Bronchial epithelial cell (primary cell): ENCODE measurements at regions not wholly inside any gene's neighbourhood (a gene's known extent, or its start where the extent isn't known, plus 50 kb on each side); places are given as distances from the start of the nearest gene placed in this dataset.
"Not testable (repeated sequence)": the region's sequence is repeated elsewhere in the genome, so short reads cannot be mapped to it uniquely, and the experiment has no call there.

Experiments
- DNase-seq: peaks from one replicate; pipeline ENCODE4 v3.0.0-alpha.2; 2010; ENCODE audit warnings: low read depth
- FAIRE-seq: peaks from 2 replicates; lab custom pipeline; 2011; peaks lifted over from hg19 to GRCh38; lab: Jason Lieb, UNC
- H3K27me3 ChIP-seq: 2 replicates; pipeline ENCODE4 v1.5.1; 2011; ENCODE audit warnings: low read length; ENCODE audit not compliant: control insufficient read depth, insufficient read depth
- H3K36me3 ChIP-seq: 2 replicates; pipeline ENCODE4 v1.5.1; 2011; ENCODE audit warnings: low read length; ENCODE audit not compliant: control insufficient read depth, insufficient read depth
- H3K4me3 ChIP-seq: 2 replicates; pipeline ENCODE4 v1.5.1; 2011; ENCODE audit warnings: mild to moderate bottlenecking, low read depth, low read length, control low read depth
- TF ChIP-seq, protein P1 (sequence below): IDR thresholded peaks from 2 replicates; pipeline ENCODE4 v1.5.1; 2011; ENCODE audit warnings: mild to moderate bottlenecking, moderate library complexity, low read length, control low read depth, inconsistent platforms; ENCODE audit not compliant: insufficient read depth, severe bottlenecking

DNA sequence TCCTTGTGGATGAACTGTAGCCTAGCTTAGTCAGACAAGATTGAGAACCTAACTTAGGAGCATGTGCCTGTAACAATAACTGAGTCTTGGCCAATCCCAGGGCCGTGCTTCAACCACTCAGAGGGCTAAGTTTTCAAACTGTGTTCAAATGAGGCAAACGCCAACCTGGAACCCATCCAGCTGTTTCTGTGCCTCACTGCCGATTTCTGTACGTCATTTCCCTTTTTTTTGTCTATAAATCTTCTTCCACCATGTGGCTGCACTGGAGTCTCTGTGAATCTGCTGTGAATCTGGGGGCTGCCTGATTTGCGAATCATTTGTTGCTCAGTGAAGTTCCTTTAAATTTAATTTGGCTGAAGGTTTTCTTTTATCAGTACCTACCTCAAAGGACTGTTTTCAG, 115.0 kb upstream of the CHD6 start:
- TF ChIP-seq, protein P1, sequence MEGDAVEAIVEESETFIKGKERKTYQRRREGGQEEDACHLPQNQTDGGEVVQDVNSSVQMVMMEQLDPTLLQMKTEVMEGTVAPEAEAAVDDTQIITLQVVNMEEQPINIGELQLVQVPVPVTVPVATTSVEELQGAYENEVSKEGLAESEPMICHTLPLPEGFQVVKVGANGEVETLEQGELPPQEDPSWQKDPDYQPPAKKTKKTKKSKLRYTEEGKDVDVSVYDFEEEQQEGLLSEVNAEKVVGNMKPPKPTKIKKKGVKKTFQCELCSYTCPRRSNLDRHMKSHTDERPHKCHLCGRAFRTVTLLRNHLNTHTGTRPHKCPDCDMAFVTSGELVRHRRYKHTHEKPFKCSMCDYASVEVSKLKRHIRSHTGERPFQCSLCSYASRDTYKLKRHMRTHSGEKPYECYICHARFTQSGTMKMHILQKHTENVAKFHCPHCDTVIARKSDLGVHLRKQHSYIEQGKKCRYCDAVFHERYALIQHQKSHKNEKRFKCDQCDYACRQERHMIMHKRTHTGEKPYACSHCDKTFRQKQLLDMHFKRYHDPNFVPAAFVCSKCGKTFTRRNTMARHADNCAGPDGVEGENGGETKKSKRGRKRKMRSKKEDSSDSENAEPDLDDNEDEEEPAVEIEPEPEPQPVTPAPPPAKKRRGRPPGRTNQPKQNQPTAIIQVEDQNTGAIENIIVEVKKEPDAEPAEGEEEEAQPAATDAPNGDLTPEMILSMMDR = no peak
- Histone ChIP-seq H3K4me3 (no peak overlapping the region), H3K27me3 (no peaks in the 10 kb centered on the region), H3K36me3 (no peaks in the 10 kb centered on the region)
- no peak for DNase-seq
- no peak for FAIRE-seq

GRCh38 chr20:41731198-41731597, 113.0 kb upstream of the CHD6 start:
- not testable (repeated sequence) for H3K36me3 ChIP-seq, FAIRE-seq, H3K4me3 ChIP-seq, DNase-seq, H3K27me3 ChIP-seq

DNA sequence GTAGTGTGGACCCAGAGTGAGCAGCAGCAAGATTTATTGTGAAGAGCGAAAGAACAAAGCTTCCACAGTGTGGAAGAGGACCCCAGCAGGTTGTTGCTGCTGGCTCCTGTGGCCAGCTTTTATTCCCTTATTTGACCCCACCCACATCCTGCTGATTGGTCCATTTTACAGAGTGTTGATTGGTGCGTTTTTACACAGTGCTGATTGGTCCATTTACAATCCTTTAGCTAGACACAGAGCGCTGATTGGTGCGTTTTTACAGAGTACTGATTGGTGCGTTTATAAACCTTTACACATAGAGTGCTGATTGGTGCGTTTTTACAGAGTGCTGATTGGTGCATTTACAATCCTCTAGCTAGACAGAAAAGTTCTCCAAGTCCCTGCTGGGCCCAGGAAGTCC, 109.5 kb upstream of the CHD6 start:
- H3K36me3 ChIP-seq, FAIRE-seq, H3K27me3 ChIP-seq, H3K4me3 ChIP-seq, DNase-seq: not testable (repeated sequence)

DNA sequence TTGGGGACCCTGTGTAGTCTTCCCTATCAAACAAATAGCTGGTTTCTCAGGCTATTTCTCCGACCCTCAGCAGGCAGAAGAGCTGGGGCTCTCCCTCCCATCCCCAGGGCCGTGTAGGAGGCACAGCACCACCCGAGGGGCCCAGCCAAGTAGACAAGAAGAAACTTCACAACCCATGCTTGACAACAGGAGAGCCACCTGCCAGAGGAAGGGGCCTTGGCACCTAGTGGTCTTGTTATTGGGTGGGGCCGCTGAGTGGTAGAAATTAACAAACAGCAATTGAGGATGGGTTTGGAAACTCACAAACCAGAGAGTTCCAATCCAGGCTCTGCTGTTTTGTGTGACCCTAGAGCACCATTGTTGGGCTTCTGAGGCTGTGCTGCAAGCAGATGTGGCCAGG, 108.5 kb upstream of the CHD6 start:
- no peak for FAIRE-seq
- no peak for DNase-seq
- no peaks in the 10 kb centered on the region for H3K27me3 ChIP-seq
- no peak overlapping the region for H3K4me3 ChIP-seq
- TF ChIP-seq, protein P1 = no peak
- no peaks in the 10 kb centered on the region for H3K36me3 ChIP-seq

DNA sequence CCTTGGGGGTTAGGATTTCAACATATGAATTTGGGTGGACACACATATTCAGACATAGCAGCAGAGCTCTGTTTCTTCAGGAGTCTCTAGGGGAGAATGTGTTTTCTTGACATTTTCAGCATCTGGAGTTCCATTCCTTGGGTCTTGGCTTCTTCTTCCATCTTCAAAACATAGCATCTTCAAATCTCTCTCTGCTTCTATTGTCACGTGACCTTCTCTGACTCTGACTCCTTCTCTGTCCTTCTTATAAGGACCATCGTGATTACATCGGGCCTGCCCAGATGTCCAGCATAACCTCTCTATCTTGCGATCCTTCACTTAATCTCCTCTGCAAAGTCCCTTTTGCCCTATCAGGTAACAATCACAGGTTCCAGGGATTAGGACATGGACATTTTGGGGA, 101.0 kb upstream of the CHD6 start:
- no peak for DNase-seq
- no peak for FAIRE-seq
- no peak overlapping the region for H3K4me3 ChIP-seq
- no peaks in the 10 kb centered on the region for H3K27me3 ChIP-seq
- no peaks in the 10 kb centered on the region for H3K36me3 ChIP-seq
- TF ChIP-seq, protein P1 = no peak

- TF ChIP-seq, protein P1 = no peak
- FAIRE-seq = no peak
- H3K27me3 ChIP-seq = no peaks in the 10 kb centered on the region
- no peaks in the 10 kb centered on the region for H3K36me3 ChIP-seq
- no peak for DNase-seq
- no peak overlapping the region for H3K4me3 ChIP-seq
These were observed 99.3 kb upstream of the CHD6 start for GRCh38 chr20:41717483-41717882.

DNA sequence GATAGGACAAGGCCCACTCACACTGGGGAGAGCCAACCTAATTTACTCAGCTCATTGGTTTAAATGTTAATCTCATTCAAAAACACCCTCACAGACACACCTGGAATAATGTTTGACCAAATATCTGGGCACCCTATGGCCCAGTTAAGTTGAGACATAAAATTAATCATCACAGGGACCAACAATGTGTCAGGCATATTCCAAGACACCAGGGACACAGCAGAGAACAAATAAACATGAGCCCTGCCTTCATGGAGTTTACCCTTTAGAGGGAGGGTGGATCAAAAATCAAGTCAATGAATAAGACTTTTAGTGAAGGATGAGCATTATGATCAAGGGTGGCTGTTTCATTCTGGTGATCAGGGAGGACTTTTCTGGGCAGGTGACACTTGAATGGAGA, 98.7 kb upstream of the CHD6 start:
- TF ChIP-seq, protein P1 = no peak
- no peak for FAIRE-seq

More for the DNA sequence above, 98.7 kb upstream of the CHD6 start:
- no peaks in the 10 kb centered on the region for H3K27me3 ChIP-seq
- no peaks in the 10 kb centered on the region for H3K36me3 ChIP-seq
- no peak overlapping the region for H3K4me3 ChIP-seq
- DNase-seq = no peak
